ENCODE measurements at regions not wholly inside any gene's neighbourhood (a gene's known extent, or its start where the extent isn't known, plus 50 kb on each side); places are given as distances from the start of the nearest gene placed in this dataset.
"Not testable (repeated sequence)": the region's sequence is repeated elsewhere in the genome, so short reads cannot be mapped to it uniquely, and the experiment has no call there.

DNA sequence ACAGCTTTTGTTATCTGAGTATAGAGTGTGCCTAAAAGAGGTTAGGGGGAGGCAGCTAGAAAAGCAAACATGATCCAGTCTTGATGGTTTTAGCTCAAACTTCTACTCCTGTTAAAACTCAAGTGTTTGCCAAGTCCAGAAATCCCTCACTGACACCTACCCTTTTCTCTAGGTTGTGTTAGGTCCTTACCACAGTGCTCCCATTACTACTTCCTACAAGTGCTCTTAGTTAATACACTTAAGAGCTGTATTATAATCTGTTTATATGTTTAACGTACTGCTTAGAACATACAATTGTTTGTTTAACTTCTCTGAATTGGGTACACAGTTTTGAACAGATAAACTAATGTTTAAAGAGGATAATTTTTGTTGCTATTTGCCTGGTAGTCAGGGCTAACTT is 1198.0 kb downstream of the KHDRBS2 start:
- TF ChIP-seq CTCF, POLR2A (IDR thresholded peaks at IDR 0.05): not testable (repeated sequence)
